Heart left ventricle (tissue), 16 donors: ENCODE measurements at regions not wholly inside any gene's neighbourhood (a gene's known extent, or its start where the extent isn't known, plus 50 kb on each side); places are given as distances from the start of the nearest gene placed in this dataset.

Source experiments
- ATAC-seq, 4 donors: fragments of 200-7000 bp; cut with Tn5 transposase; one replicate each; pipeline ENCODE4 v1.9.1; 2020 to 2022; ENCODE audit warnings: moderate library complexity in 4 of 4, mild to moderate bottlenecking in 3 of 4, moderate number of reproducible peaks in 1 of 4
- DNase-seq, 5 donors: peaks; one replicate each; pipeline ENCODE4 v3.0.0-alpha.2; 2020
- H3K27ac ChIP-seq, 12 donors: fragments of 200-600 bp; sonication (generic) in 4 of 12; one replicate each; pipeline versions ENCODE4 v1.5.0 to v1.8.0; 2016 to 2022; ENCODE audit warnings: mild to moderate bottlenecking in 2 of 12
- H3K27me3 ChIP-seq, 9 donors: fragments of 200-600 bp; sonication (generic) in 2 of 9; one replicate each; pipeline versions ENCODE4 v1.5.1 to v1.8.0; 2016 to 2022; ENCODE audit warnings: mild to moderate bottlenecking in 3 of 9
- H3K36me3 ChIP-seq, 9 donors: fragments of 200-600 bp; sonication (generic) in 2 of 9; one replicate each; pipeline versions ENCODE4 v1.5.0 to v1.8.0; 2018 to 2022; ENCODE audit warnings: mild to moderate bottlenecking in 2 of 9
- H3K4me1 ChIP-seq, 12 donors: fragments of 200-600 bp; sonication (generic) in 4 of 12; one replicate each; pipeline versions ENCODE4 v1.5.0 to v1.8.0; 2016 to 2022; ENCODE audit warnings: mild to moderate bottlenecking in 3 of 12
- H3K4me3 ChIP-seq, 12 donors: fragments of 200-600 bp; sonication (generic) in 4 of 12; one replicate each; pipeline versions ENCODE4 v1.5.0 to v1.8.0; 2017 to 2022; ENCODE audit warnings: mild to moderate bottlenecking in 9 of 12, moderate library complexity in 4 of 12
- H3K9me3 ChIP-seq, 12 donors: fragments of 200-600 bp; sonication (generic) in 4 of 12; one replicate each; pipeline versions ENCODE4 v1.5.0 to v1.8.0; 2016 to 2022; ENCODE audit warnings: mild to moderate bottlenecking in 1 of 12
- CTCF ChIP-seq, 12 donors: fragments of 200-600 bp; sonication (generic) in 4 of 12; IDR thresholded peaks; one replicate each; pipeline versions ENCODE4 v1.5.0 to v1.8.0; 2018 to 2022; ENCODE audit warnings: antibody characterized with exemption in 12 of 12, mild to moderate bottlenecking in 5 of 12
- POLR2A ChIP-seq, 2 donors: fragments of 450-650 bp; IDR thresholded peaks; one replicate each; pipeline ENCODE4 v1.6.1; 2017; ENCODE audit warnings: antibody characterized with exemption in 2 of 2, mild to moderate bottlenecking in 2 of 2, moderate library complexity in 2 of 2
- WGBS, 4 donors: extraction: QIAGEN DNeasy Blood & Tissue Kit in 2 of 4; methylation state at CpG; one replicate each; pipeline versions ENCODE4 v1.1.5 to v1.1.7; 2013 to 2018; 5-methylcytosine and 5-hydroxymethylcytosine counted together
- intact Hi-C, 10 donors: fragments of 100-400 bp; cut with DNase I; formaldehyde crosslinking; loops; one replicate each; pipeline versions ENCODE4 v1.11.1 to v1.14.2; 2022
- donor health status: ischemic (EF 13 %, LVEDD 7.1; RV severe dilation, severe dysfunction).
- donor health status: healthy with polysubstance abuse.
- donor health status: DM: no; HTN: yes; CAD: no.
- donor health status: DM: no; HTN: no; CAD: no.
- donor health status: ischemic (EF 25% LVEDD 6.9; RV normal size, moderate dysfunction).
- donor health status: ischemic (EF 25% LVEDD 5.7; RV mildly dilated, moderate dysfunction).
- donor health status: healthy.
- donor health status: DM: yes; HTN: yes; CAD: no.
- donor health status: ischemic (EF 35%, LVEDD 5.7; RV mildly dilated, moderate dysfunction).
- donor health status: nonischemic (EF 11% LVEDD 7.7; RV severe dilation, severe dysfunction).
- donor health status: DM: yes; HTN: yes; CAD: no.
- donor health status: PGD.
- donor health status: ischemic (EF 29% LVEDD 5.4; RV normal size, mild dysfunction).
- donor health status: nonischemic (EF 23%, LVEDD 6.1; RV moderate dilation, normal function).

- Histone ChIP-seq H3K9me3 (no peaks in the 10 kb centered on the region), H3K4me1 (no peaks in the 10 kb centered on the region), H3K27me3 (peaks cover 0 to 2% (median 0%) of the 10 kb centered on the region in 9 donors), H3K36me3 (no peaks in the 10 kb centered on the region), H3K4me3 (no peak overlapping the region), H3K27ac (no peak overlapping the region)
- ATAC-seq (no peak), DNase-seq (no peak)
- intact Hi-C loops = no loop called here
- TF ChIP-seq CTCF (IDR thresholded peaks at IDR 0.05) (no peak), POLR2A (IDR thresholded peaks at IDR 0.05) (no peak)
- WGBS, 4 donors = 77 to 88% (median 83%) methylated on average over 2 of the region's 2 CpGs
These were observed 1076.8 kb downstream of the TUSC7 start for GRCh38 chr3:117786349-117786748.

- no peaks in the 10 kb centered on the region for H3K4me1 ChIP-seq
- no peak for DNase-seq
- no peaks in the 10 kb centered on the region for H3K9me3 ChIP-seq
- H3K4me3 ChIP-seq = no peak overlapping the region
- no peak for TF ChIP-seq CTCF (IDR thresholded peaks at IDR 0.05)
- TF ChIP-seq POLR2A (IDR thresholded peaks at IDR 0.05) = no peak
- H3K27ac ChIP-seq = no peak overlapping the region
- intact Hi-C loops = loop anchor here in 1 of 10 donors (2.0 kb wide), 1 partner anchor 15 kb away; no protein-coding TSS in a partner anchor
- peaks cover 0 to 4% (median 0%) of the 10 kb centered on the region in 9 donors for H3K27me3 ChIP-seq
- ATAC-seq = no peak
- no peaks in the 10 kb centered on the region for H3K36me3 ChIP-seq
These were observed 1078.5 kb downstream of the TUSC7 start for GRCh38 chr3:117788061-117788460.

- intact Hi-C loops = loop anchor here in 1 of 10 donors (2.0 kb wide), 1 partner anchor 16 kb away; no protein-coding TSS in a partner anchor
- WGBS, 4 donors = 62 to 77% (median 65%) methylated on average over 3 of the region's 3 CpGs
- H3K4me1 ChIP-seq = no peaks in the 10 kb centered on the region
These were observed 1078.9 kb downstream of the TUSC7 start for GRCh38 chr3:117788506-117788905.

More at GRCh38 chr3:117788506-117788905, 1078.9 kb downstream of the TUSC7 start:
- Histone ChIP-seq H3K4me3 (no peak overlapping the region), H3K36me3 (no peaks in the 10 kb centered on the region), H3K9me3 (no peaks in the 10 kb centered on the region), H3K27me3 (peaks cover 0 to 6% (median 0%) of the 10 kb centered on the region in 9 donors), H3K27ac (no peak overlapping the region)
- DNase-seq = no peak
- no peak for ATAC-seq
- no peak for TF ChIP-seq CTCF (IDR thresholded peaks at IDR 0.05)
- no peak for TF ChIP-seq POLR2A (IDR thresholded peaks at IDR 0.05)
